HG03095 (cell line): ENCODE measurements at regions not wholly inside any gene's neighbourhood (a gene's known extent, or its start where the extent isn't known, plus 50 kb on each side); places are given as distances from the start of the nearest gene placed in this dataset.

Experiments used
- ATAC-seq: cut with Tn5 transposase; IDR thresholded peaks from one replicate; pipeline ENCODE4 v1.9.1; 2021; ENCODE audit warnings: moderate library complexity; ENCODE audit not compliant: unreplicated experiment

- no peak for ATAC-seq
Observed at GRCh38 chr5:173741087-173741486, 124.6 kb upstream of the BOD1 start.

- ATAC-seq, result peak; percentile 11
Observed at GRCh38 chr5:173741729-173742431, 125.4 kb upstream of the BOD1 start.

GRCh38 chr5:173742432-173742816, 126.0 kb upstream of the BOD1 start:
- ATAC-seq, result peak; percentile 60

- ATAC-seq, result no peak
Observed at GRCh38 chr5:173743641-173744343, 127.3 kb upstream of the BOD1 start.

- no peak for ATAC-seq
Observed at GRCh38 chr5:173744551-173744950, 128.1 kb upstream of the BOD1 start.

GRCh38 chr5:173745123-173745522, 128.7 kb upstream of the BOD1 start:
- peak; percentile 39 for ATAC-seq

- ATAC-seq, result no peak
Observed at GRCh38 chr5:173745557-173745956, 129.1 kb upstream of the BOD1 start.

GRCh38 chr5:173746047-173746646, 129.7 kb upstream of the BOD1 start:
- ATAC-seq, result no peak

GRCh38 chr5:173747876-173748275, 131.4 kb upstream of the BOD1 start:
- no peak for ATAC-seq

- no peak for ATAC-seq
Observed at GRCh38 chr5:173750538-173751265, 134.3 kb upstream of the BOD1 start.

- no peak for ATAC-seq
Observed at GRCh38 chr5:173751266-173751600, 134.8 kb upstream of the BOD1 start.

GRCh38 chr5:173752653-173753052, 135.5 kb upstream of the CPEB4 start:
- no peak for ATAC-seq

- ATAC-seq, result no peak
Observed at GRCh38 chr5:173753307-173754168, 134.6 kb upstream of the CPEB4 start.

- no peak for ATAC-seq
Observed at GRCh38 chr5:173755319-173755718, 132.8 kb upstream of the CPEB4 start.

GRCh38 chr5:173757403-173758209, 130.5 kb upstream of the CPEB4 start:
- ATAC-seq, result no peak

GRCh38 chr5:173758676-173759075, 129.5 kb upstream of the CPEB4 start:
- ATAC-seq, result no peak

GRCh38 chr5:173759691-173760090, 128.5 kb upstream of the CPEB4 start:
- no peak for ATAC-seq

- ATAC-seq, result no peak
Observed at GRCh38 chr5:173760461-173761177, 127.5 kb upstream of the CPEB4 start.

GRCh38 chr5:173761178-173761513, 127.0 kb upstream of the CPEB4 start:
- ATAC-seq, result no peak
